Naive B cell (primary cell): ENCODE measurements at regions not wholly inside any gene's neighbourhood (a gene's known extent, or its start where the extent isn't known, plus 50 kb on each side); places are given as distances from the start of the nearest gene placed in this dataset.
"Not testable (repeated sequence)": the region's sequence is repeated elsewhere in the genome, so short reads cannot be mapped to it uniquely, and the experiment has no call there.

ENCODE experiments used
- ATAC-seq, 2 donors: fragments of 150-1000 bp; cut with Tn5 transposase; 2 replicates each; pipeline ENCODE4 v1.10.0; 2021; ENCODE audit warnings: low read depth in 2 of 2, mild to moderate bottlenecking in 2 of 2, moderate library complexity in 2 of 2
- DNase-seq: peaks from one replicate; pipeline ENCODE4 v3.0.0; 2022
- H3K27ac Mint-ChIP-seq, 6 donors: one replicate each; pipeline ENCODE4 v1.8.0; 2020 to 2022; ENCODE audit warnings: mild to moderate bottlenecking in 6 of 6, mixed read lengths in 6 of 6, moderate library complexity in 5 of 6, inconsistent platforms in 2 of 6
- H3K27me3 Mint-ChIP-seq, 3 donors: one replicate each; pipeline ENCODE4 v1.8.0; 2021 to 2022; ENCODE audit warnings: mixed read lengths in 3 of 3, mild to moderate bottlenecking in 1 of 3
- H3K36me3 Mint-ChIP-seq, 2 donors: one replicate each; pipeline ENCODE4 v1.8.0; 2020 to 2022; ENCODE audit warnings: mixed read lengths in 2 of 2, inconsistent platforms in 1 of 2, mild to moderate bottlenecking in 1 of 2
- H3K4me1 Mint-ChIP-seq, 3 donors: one replicate each; pipeline ENCODE4 v1.8.0; 2020 to 2022; ENCODE audit warnings: mixed read lengths in 3 of 3, inconsistent platforms in 1 of 3, mild to moderate bottlenecking in 1 of 3, moderate library complexity in 1 of 3
- H3K4me3 Mint-ChIP-seq, 8 donors: one replicate each; pipeline ENCODE4 v1.8.0; 2020 to 2022; ENCODE audit warnings: mild to moderate bottlenecking in 8 of 8, mixed read lengths in 8 of 8, moderate library complexity in 8 of 8, inconsistent platforms in 2 of 8
- H3K9me3 Mint-ChIP-seq, 7 donors: one replicate each; pipeline ENCODE4 v1.8.0; 2020 to 2022; ENCODE audit warnings: mixed read lengths in 7 of 7, mild to moderate bottlenecking in 5 of 7, inconsistent platforms in 2 of 7, moderate library complexity in 1 of 7

GRCh38 chr12:75628916-75629315, 117.5 kb upstream of the KRR1 start:
- H3K27me3 Mint-ChIP-seq: peaks cover 0 to 5% (median 4%) of the 10 kb centered on the region in 3 donors
- H3K36me3 Mint-ChIP-seq: peaks cover 0 to 4% of the 10 kb centered on the region in 2 donors
- H3K27ac Mint-ChIP-seq: no peak overlapping the region
- H3K4me1 Mint-ChIP-seq: no peaks in the 10 kb centered on the region
- H3K4me3 Mint-ChIP-seq: no peak overlapping the region
- H3K9me3 Mint-ChIP-seq: peaks cover 0 to 6% (median 3%) of the 10 kb centered on the region in 7 donors
- ATAC-seq (no peak), DNase-seq (no peak)

GRCh38 chr12:75628511-75628910, 117.1 kb upstream of the KRR1 start:
- Mint-ChIP-seq H3K27ac (no peak overlapping the region), H3K9me3 (peaks cover 0 to 6% (median 3%) of the 10 kb centered on the region in 7 donors), H3K4me3 (no peak overlapping the region), H3K36me3 (peaks cover 0 to 4% of the 10 kb centered on the region in 2 donors), H3K27me3 (peaks cover 0 to 5% (median 4%) of the 10 kb centered on the region in 3 donors), H3K4me1 (no peaks in the 10 kb centered on the region)
- no peak for ATAC-seq
- DNase-seq: no peak

- Mint-ChIP-seq H3K9me3 (peaks cover 0 to 7% (median 0%) of the 10 kb centered on the region in 7 donors), H3K4me1 (no peaks in the 10 kb centered on the region), H3K27me3 (no peaks in the 10 kb centered on the region), H3K36me3 (no peaks in the 10 kb centered on the region), H3K4me3 (no peak overlapping the region), H3K27ac (no peak overlapping the region)
- no peak for DNase-seq
- no peak for ATAC-seq
Measured at GRCh38 chr12:75623631-75624154, 112.3 kb upstream of the KRR1 start.

DNA sequence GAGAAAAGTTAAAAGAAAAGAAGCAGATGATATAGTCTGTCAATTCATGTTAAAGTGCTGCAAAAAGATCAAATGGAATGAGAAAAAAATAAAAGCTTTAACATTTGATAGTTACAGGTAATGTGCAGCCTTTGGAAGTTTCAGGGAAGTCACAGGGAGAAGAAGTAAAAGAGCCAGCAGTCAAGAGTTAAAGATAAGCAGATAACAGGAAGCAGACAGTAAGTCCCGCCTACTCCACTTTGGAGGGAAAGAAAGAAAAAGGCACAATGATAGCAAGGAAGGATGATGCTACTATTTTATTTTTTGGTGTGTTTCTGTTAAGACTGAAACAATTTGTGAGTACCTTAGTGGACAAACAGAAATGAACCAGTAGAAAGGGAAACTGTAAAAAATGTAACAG, 111.1 kb upstream of the KRR1 start:
- no peaks in the 10 kb centered on the region for H3K36me3 Mint-ChIP-seq
- no peak for DNase-seq
- H3K27ac Mint-ChIP-seq: no peak overlapping the region

GRCh38 chr12:75614396-75614795, 103.0 kb upstream of the KRR1 start:
- Mint-ChIP-seq H3K9me3 (peaks cover 1 to 28% (median 6%) of the 10 kb centered on the region in 7 donors), H3K27me3 (peaks cover 0 to 17% (median 11%) of the 10 kb centered on the region in 3 donors)
- not testable (repeated sequence) for DNase-seq, H3K27ac Mint-ChIP-seq, H3K36me3 Mint-ChIP-seq, H3K4me3 Mint-ChIP-seq, ATAC-seq, H3K4me1 Mint-ChIP-seq

More for the DNA sequence above, 111.1 kb upstream of the KRR1 start:
- ATAC-seq: no peak
- H3K4me3 Mint-ChIP-seq: no peak overlapping the region
- no peaks in the 10 kb centered on the region for H3K4me1 Mint-ChIP-seq
- H3K9me3 Mint-ChIP-seq: peaks cover 0 to 9% (median 0%) of the 10 kb centered on the region in 7 donors
- no peaks in the 10 kb centered on the region for H3K27me3 Mint-ChIP-seq

DNA sequence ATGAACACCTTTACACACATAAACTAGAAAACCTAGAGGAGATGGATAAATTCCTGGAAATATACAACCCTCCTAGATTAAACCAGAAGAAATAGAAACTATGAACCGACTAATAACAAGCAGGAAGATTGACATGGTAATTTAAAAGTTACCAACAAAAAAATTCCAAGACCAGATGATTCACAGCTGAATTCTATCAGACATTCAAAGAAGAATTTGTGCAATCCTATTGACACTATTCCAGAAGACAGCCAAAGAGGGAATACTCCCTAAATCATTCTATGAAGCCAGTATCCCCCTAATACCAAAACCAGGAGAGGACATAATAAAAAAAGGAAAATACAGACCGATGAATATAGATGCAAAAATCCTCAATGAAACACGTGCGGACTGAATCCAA, 102.6 kb upstream of the KRR1 start:
- Mint-ChIP-seq H3K4me3 (no peak overlapping the region), H3K36me3 (no peaks in the 10 kb centered on the region), H3K27ac (no peak overlapping the region), H3K9me3 (peaks cover 1 to 24% (median 6%) of the 10 kb centered on the region in 7 donors), H3K27me3 (peaks cover 0 to 17% (median 11%) of the 10 kb centered on the region in 3 donors), H3K4me1 (no peaks in the 10 kb centered on the region)
- ATAC-seq: no peak
- DNase-seq: no peak

DNA sequence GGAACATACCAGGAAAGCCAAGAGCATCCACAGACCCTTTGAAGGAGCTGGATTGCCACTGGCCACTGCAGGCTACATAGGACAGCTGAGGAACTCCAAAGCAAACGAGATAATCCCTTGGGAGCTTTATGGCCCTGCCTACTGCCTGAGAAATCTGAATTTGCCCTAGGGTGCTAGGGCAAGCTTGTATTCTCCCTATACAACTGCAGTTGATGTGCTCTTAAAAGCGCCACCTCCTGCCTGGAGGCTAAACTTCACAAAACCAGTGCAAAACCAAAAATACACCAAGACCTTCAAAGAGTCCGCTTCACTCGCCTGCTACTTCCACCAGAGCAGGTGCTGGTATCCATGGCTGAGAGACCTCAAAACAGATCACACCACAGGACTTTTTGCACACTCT, 99.6 kb upstream of the KRR1 start:
- H3K4me1 Mint-ChIP-seq: no peaks in the 10 kb centered on the region
- no peak overlapping the region for H3K27ac Mint-ChIP-seq
- peaks cover 2 to 18% (median 5%) of the 10 kb centered on the region in 3 donors for H3K27me3 Mint-ChIP-seq
- no peak for DNase-seq
- no peak for ATAC-seq
- peaks cover 0 to 11% (median 5%) of the 10 kb centered on the region in 7 donors for H3K9me3 Mint-ChIP-seq
- no peaks in the 10 kb centered on the region for H3K36me3 Mint-ChIP-seq
- no peak overlapping the region for H3K4me3 Mint-ChIP-seq

- peaks cover 5 to 13% (median 11%) of the 10 kb centered on the region in 3 donors for H3K27me3 Mint-ChIP-seq
- ATAC-seq (no peak), DNase-seq (no peak)
- no peak overlapping the region for H3K4me3 Mint-ChIP-seq
- H3K9me3 Mint-ChIP-seq: peaks cover 0 to 4% (median 0%) of the 10 kb centered on the region in 7 donors
- H3K27ac Mint-ChIP-seq: no peak overlapping the region
- H3K4me1 Mint-ChIP-seq: no peaks in the 10 kb centered on the region
- no peaks in the 10 kb centered on the region for H3K36me3 Mint-ChIP-seq
Measured at GRCh38 chr12:75606956-75607355, 95.5 kb upstream of the KRR1 start.

- Mint-ChIP-seq H3K36me3 (no peaks in the 10 kb centered on the region), H3K4me3 (no peak overlapping the region), H3K27me3 (peaks cover 5 to 13% (median 11%) of the 10 kb centered on the region in 3 donors), H3K4me1 (no peaks in the 10 kb centered on the region), H3K9me3 (peaks cover 0 to 4% (median 0%) of the 10 kb centered on the region in 7 donors), H3K27ac (no peak overlapping the region)
- no peak for DNase-seq
- no peak for ATAC-seq
Measured at GRCh38 chr12:75606151-75606550, 94.7 kb upstream of the KRR1 start.

DNA sequence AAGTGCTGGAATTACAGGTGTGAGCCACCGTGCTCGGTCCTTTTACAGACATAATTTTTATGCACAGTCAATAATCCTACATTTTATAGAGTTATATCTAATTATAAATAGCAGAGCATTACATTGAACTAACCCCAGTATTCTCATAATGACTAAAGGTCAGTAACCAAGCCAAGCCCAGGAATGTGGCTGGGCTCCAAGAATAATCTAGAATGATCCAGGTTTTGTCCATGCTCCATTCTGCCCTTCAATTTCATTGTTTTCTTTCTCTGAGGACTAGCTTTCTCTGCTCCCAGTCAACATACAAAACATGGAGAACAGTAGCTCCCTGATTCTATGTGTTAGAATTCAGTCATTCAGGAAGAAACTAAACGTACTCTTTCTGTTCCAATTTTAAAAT, 92.1 kb upstream of the KRR1 start:
- Mint-ChIP-seq H3K27me3 (peaks cover 11 to 18% (median 13%) of the 10 kb centered on the region in 3 donors), H3K36me3 (no peaks in the 10 kb centered on the region), H3K4me3 (no peak overlapping the region), H3K4me1 (no peaks in the 10 kb centered on the region), H3K9me3 (peaks cover 0 to 4% (median 0%) of the 10 kb centered on the region in 7 donors), H3K27ac (peak overlapping the region in 1 of 6 donors; percentile 57)
- ATAC-seq (no peak), DNase-seq (no peak)

GRCh38 chr12:75602106-75602505, 90.7 kb upstream of the KRR1 start:
- no peak for ATAC-seq
- DNase-seq: no peak
- H3K4me1 Mint-ChIP-seq: no peaks in the 10 kb centered on the region
- no peak overlapping the region for H3K4me3 Mint-ChIP-seq
- H3K9me3 Mint-ChIP-seq: peaks cover 0 to 2% (median 0%) of the 10 kb centered on the region in 7 donors
- H3K36me3 Mint-ChIP-seq: no peaks in the 10 kb centered on the region
- H3K27ac Mint-ChIP-seq: no peak overlapping the region
- peaks cover 6 to 15% (median 13%) of the 10 kb centered on the region in 3 donors for H3K27me3 Mint-ChIP-seq

- no peaks in the 10 kb centered on the region for H3K9me3 Mint-ChIP-seq
- no peak for ATAC-seq
Measured at GRCh38 chr12:75600146-75600545, 88.7 kb upstream of the KRR1 start.

DNA sequence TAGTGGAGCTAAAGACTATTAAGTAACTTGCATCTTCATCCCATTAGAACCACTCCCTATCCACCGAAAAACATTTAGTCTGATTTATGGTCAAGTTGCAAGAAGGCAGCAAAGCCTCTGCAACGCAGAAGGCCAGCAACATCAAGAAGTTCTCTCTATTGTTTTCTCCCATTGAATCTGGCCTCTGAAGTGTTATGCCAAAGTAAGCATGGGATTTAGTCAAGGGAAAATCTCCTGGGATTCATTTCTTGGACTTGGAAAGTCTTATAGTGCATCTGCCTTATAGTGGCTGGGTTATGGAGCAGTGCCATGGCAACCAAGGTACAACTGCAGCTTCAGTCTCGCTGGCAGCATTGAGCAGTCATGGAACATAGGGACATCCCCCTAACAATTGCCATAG, 87.7 kb upstream of the KRR1 start:
- H3K4me3 Mint-ChIP-seq: no peak overlapping the region
- H3K9me3 Mint-ChIP-seq: peaks cover 0 to 3% (median 0%) of the 10 kb centered on the region in 7 donors
- no peaks in the 10 kb centered on the region for H3K4me1 Mint-ChIP-seq
- H3K36me3 Mint-ChIP-seq: no peaks in the 10 kb centered on the region
- ATAC-seq: no peak
- no peak overlapping the region for H3K27ac Mint-ChIP-seq
- DNase-seq: no peak
- peaks cover 0 to 8% (median 7%) of the 10 kb centered on the region in 3 donors for H3K27me3 Mint-ChIP-seq

More at GRCh38 chr12:75600146-75600545, 88.7 kb upstream of the KRR1 start:
- H3K27me3 Mint-ChIP-seq: peaks cover 2 to 9% (median 8%) of the 10 kb centered on the region in 3 donors
- no peaks in the 10 kb centered on the region for H3K36me3 Mint-ChIP-seq
- DNase-seq: no peak
- H3K27ac Mint-ChIP-seq: no peak overlapping the region
- H3K4me3 Mint-ChIP-seq: no peak overlapping the region
- no peaks in the 10 kb centered on the region for H3K4me1 Mint-ChIP-seq

DNA sequence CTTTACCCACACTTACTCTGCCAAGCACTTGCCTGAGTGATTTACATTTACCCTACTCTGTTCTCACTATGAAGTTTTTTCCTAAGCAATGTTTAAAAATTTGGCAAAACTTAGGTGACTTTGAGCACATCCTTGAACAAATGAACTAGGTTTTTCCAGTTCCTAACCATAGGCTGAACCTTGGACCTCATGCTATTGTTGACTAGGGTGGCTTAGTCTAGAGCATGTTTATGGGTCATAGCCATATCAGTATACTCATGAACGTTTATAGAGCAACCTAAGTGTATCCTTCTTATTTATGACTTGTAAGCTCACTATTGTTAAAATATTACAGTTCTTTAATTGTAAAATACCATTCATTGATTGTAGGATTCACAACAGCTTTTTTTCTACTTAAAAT, 85.0 kb upstream of the KRR1 start:
- H3K27ac Mint-ChIP-seq: no peak overlapping the region
- H3K36me3 Mint-ChIP-seq: no peaks in the 10 kb centered on the region
- ATAC-seq (no peak), DNase-seq (no peak)
- H3K27me3 Mint-ChIP-seq: peaks cover 0 to 15% (median 7%) of the 10 kb centered on the region in 3 donors
- H3K4me3 Mint-ChIP-seq: no peak overlapping the region
- peaks cover 0 to 3% (median 0%) of the 10 kb centered on the region in 7 donors for H3K9me3 Mint-ChIP-seq
- no peaks in the 10 kb centered on the region for H3K4me1 Mint-ChIP-seq
